ENCODE measurements at regions not wholly inside any gene's neighbourhood (a gene's known extent, or its start where the extent isn't known, plus 50 kb on each side); places are given as distances from the start of the nearest gene placed in this dataset.
A peak's percentile ranks its signal among the peaks of the same experiment; 100 is the strongest.

DNA sequence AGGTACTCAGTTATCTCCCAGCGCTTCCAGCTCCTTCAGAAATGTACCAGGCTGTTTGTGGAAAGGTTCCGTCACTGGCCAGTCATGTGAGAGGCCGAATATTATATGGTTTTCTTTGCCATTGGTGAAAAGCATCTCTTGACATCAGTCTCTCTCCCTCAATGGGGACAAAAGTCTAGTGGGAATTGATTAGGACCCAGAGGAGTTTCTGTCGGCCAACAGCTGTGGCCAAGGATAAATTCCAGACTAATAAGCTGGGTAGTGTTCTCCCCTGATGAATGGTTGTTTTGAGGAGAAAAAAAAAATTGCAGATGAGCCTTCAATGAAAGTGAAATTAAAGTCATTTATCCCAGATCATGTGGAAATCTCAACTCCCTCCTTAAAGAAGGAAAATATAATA, 404.7 kb upstream of the THRB start:
- no peak overlapping the region for H3K4me3 ChIP-seq (ENCODE audit: low read depth, low read length)
- no peak for DNase-seq (ENCODE audit: low read depth)
- TF ChIP-seq, protein P1, sequence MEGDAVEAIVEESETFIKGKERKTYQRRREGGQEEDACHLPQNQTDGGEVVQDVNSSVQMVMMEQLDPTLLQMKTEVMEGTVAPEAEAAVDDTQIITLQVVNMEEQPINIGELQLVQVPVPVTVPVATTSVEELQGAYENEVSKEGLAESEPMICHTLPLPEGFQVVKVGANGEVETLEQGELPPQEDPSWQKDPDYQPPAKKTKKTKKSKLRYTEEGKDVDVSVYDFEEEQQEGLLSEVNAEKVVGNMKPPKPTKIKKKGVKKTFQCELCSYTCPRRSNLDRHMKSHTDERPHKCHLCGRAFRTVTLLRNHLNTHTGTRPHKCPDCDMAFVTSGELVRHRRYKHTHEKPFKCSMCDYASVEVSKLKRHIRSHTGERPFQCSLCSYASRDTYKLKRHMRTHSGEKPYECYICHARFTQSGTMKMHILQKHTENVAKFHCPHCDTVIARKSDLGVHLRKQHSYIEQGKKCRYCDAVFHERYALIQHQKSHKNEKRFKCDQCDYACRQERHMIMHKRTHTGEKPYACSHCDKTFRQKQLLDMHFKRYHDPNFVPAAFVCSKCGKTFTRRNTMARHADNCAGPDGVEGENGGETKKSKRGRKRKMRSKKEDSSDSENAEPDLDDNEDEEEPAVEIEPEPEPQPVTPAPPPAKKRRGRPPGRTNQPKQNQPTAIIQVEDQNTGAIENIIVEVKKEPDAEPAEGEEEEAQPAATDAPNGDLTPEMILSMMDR (IDR thresholded peaks at IDR 0.05; ENCODE audit: insufficient read depth, low read depth, low read length), result no peak

- DNase-seq (ENCODE audit: low read depth), result no peak
- TF ChIP-seq, protein P1 (IDR thresholded peaks at IDR 0.05; ENCODE audit: insufficient read depth, low read depth, low read length), result no peak
- no peak overlapping the region for H3K4me3 ChIP-seq (ENCODE audit: low read depth, low read length)
Observed at GRCh38 chr3:24899901-24900603, 405.4 kb upstream of the THRB start.

DNA sequence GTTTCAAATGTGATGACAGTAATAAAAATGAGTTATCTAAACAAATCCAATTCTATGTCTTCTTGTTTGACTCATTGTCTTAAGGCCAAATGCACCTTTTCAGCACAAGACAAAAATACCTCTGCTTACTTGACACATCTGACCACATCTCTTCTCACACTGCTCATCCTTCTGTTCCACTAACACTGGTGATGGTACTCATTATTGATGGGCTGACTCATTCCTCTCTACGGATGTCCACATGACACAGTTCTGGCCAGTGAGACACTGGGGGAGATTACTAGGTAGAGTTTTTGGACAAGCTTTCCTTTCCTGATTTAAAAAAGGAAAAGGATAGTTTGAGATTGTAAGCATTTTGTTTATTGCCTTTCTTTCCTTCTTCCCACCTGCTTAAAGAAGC, 410.6 kb upstream of the THRB start:
- no peak overlapping the region for H3K4me3 ChIP-seq (ENCODE audit: low read depth, low read length)
- TF ChIP-seq, protein P1 (IDR thresholded peaks at IDR 0.05; ENCODE audit: insufficient read depth, low read depth, low read length), result no peak
- DNase-seq (ENCODE audit: low read depth), result no peak

DNA sequence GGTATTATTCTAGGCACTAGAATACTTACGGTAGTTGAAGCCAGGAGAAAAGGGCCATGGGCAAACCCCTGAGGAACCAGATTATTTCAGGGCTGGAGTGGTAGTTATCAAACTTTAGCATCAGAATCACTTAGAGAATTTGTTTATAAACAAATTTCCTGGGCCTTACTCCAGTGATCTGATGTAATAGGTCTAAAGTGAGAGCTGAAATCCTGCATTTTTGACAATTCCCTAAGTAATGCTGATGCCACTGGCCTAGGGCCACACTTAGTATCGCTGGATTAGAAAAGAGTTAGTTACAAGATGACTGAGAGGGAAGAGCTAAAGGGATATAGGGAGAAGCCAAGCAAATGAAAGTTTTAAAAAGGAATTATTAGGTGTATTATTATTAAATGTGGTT, 412.5 kb upstream of the THRB start:
- no peak overlapping the region for H3K4me3 ChIP-seq (ENCODE audit: low read depth, low read length)
- DNase-seq (ENCODE audit: low read depth), result peak; percentile 19
- TF ChIP-seq, protein P1 (IDR thresholded peaks at IDR 0.05; ENCODE audit: insufficient read depth, low read depth, low read length), result no peak

DNA sequence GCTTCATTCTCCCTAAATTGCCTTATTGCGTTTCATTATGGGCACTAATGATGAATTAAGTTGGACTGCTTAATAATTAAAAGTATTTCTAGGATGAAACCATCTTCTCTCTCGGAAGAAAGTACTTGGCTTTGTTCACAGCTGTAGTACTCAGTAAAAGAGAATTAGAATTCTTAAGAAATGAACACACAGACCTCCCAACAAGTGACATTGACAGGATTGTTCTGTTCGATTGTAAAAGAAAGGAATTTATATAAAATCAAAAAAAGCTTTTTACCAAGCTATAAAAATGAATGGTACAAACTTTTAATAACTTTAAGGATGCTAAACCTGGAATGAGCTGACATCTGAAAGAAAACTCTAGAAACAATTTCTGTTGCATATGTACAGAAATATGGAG, 416.4 kb upstream of the THRB start:
- H3K4me3 ChIP-seq (ENCODE audit: low read depth, low read length), result no peak overlapping the region
- TF ChIP-seq, protein P1 (IDR thresholded peaks at IDR 0.05; ENCODE audit: insufficient read depth, low read depth, low read length), result no peak
- no peak for DNase-seq (ENCODE audit: low read depth)

- TF ChIP-seq, protein P1 (IDR thresholded peaks at IDR 0.05; ENCODE audit: insufficient read depth, low read depth, low read length), result no peak
- no peak for DNase-seq (ENCODE audit: low read depth)
- H3K4me3 ChIP-seq (ENCODE audit: low read depth, low read length), result no peak overlapping the region
Observed at GRCh38 chr3:24915639-24916038, 421.0 kb upstream of the THRB start.

GRCh38 chr3:24917908-24918307, 423.3 kb upstream of the THRB start:
- no peak for DNase-seq (ENCODE audit: low read depth)
- TF ChIP-seq, protein P1 (IDR thresholded peaks at IDR 0.05; ENCODE audit: insufficient read depth, low read depth, low read length), result no peak
- no peak overlapping the region for H3K4me3 ChIP-seq (ENCODE audit: low read depth, low read length)
